HG03432 (cell line): ENCODE measurements at regions not wholly inside any gene's neighbourhood (a gene's known extent, or its start where the extent isn't known, plus 50 kb on each side); places are given as distances from the start of the nearest gene placed in this dataset.

Experiments used
- ATAC-seq: cut with Tn5 transposase; IDR thresholded peaks from one replicate; pipeline ENCODE4 v1.9.1; 2021; ENCODE audit warnings: mild to moderate bottlenecking, moderate library complexity; ENCODE audit not compliant: unreplicated experiment

DNA sequence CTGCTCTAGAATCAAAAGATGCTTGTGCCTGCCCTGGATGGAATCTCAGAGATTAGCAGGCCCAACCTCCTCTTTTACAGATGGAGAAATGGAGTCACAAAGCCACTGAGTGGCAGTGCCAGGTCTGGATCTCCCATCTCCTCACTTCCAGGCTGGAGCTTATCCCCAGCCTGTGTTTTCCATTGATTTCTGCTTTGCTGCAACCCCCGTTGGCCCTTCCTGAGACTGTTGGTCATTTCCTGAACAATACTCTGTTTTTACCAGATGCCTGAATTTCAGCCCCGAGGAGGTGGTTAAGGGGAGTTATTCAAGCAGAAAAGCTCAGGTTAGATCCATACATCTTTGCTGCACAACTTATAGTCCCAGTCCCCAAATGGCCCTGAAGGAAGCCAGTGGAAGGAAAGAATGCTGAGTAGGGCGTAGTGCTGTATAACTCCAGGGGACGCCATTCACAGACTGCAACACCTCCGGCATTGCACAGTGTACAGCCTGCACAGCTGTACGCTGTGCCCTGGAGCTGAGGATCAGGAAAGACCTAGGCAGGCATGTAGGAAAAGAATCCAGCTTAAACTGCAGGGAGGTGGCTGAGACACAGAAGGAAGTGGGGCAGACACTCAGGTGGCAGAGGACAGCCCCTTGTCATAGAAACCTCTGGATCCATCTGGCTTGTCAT, 77.5 kb downstream of the RPLP1 start:
- ATAC-seq = no peak

DNA sequence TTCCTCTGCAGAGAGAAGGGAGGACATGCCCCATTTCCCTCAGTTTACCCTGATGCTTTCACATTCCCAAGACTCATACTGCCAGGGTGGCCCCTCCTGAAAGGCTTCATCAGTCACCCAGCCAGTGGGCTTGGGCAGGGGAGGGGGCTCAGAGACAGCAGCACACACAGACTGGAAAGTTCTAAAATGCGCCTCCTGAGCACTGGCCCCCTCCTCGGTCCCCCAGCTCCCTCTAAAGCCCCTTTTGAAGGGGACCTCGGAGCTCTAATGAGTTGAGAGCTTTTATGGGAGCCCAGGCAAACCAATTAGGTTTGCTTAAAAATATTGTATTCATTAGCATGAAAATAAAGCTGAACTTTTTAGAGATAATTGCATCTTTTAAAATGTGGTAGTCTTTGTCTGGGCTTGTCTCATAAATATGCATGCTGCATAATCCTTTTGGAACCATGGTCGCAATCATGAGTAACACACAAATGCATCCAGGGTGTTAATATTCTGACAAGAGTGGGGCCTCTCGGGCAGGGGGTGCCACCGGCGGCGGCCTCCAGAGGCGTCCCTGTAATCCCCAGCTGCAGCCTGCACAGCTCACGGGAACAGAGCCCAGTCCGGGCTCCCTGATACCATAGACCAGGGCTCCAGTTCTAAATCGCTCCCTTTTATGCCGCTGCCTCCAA, 78.5 kb downstream of the RPLP1 start:
- ATAC-seq = no peak

DNA sequence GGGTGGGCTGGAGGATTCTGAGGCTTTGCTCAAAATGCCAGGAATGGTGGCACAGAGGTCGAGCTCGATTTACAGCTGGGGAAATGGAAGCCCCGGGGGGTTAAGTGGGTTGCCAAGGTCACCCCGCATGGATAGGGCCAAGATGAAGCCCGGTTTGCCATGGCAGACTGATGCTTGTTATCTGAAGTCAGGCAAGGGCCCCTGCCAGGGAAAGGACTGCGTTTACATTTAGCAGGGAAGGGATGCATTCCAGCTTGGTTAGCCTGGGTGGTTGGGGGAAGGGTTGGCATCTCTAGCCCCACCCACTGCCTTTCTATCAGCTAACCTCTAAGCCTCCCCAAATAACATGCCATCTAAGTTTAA, 79.0 kb downstream of the RPLP1 start:
- no peak for ATAC-seq

DNA sequence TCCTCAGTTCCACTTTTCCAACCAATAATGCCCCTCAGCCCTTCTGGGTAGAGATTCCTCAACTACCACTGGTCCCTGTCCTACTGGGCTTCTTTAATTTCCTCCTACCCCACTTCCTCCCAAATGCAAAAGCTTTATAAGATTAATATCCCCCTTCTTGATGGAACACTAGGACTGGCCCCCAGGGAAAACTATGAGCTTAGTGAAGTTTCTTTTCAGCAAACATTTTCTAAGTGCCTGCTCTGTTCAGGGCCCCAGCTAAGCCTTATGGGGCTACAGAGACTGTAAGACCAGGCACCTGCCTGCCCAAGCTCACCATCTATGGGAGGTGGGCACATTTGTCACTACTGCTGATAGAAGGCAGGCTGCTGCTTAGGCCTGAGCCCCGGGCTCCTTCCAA, 79.4 kb downstream of the RPLP1 start:
- no peak for ATAC-seq

DNA sequence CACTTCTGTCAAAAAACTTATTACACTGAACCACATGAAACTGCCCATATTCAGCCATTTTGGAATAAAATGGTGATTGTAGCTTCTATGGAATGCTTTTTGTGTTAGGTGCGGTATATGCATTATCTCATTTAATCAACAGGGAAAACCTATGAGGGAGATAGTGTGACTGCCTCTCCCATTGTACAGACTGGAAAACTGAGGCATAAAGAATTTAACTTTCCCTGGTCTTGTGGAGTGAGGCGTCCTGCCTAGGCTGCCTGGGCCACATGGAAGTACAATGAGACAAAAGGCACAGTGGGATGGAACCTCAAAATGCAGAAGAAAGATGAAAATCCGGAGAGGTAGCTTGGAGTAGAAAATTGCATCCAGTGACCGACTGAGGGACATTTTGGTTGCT, 80.2 kb downstream of the RPLP1 start:
- no peak for ATAC-seq

DNA sequence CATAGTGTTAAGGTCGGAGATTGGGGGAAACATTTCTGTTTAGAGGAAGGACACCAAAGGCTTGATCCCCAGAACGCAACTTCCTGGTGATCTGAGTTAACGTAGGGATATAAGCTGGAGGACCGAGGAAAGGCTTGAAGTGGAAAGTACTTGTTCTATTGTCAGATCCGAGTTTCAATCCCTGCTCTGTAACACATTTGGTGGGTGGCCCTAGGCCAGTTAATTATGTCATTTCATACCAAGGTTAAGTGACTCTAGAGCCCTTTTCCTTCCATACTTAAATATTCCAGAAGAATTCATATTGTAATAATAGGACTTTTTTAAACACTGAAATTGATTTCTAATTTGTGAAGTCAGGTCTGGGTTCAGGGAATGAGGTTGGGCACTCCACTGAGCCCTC, 80.9 kb downstream of the RPLP1 start:
- ATAC-seq = no peak

DNA sequence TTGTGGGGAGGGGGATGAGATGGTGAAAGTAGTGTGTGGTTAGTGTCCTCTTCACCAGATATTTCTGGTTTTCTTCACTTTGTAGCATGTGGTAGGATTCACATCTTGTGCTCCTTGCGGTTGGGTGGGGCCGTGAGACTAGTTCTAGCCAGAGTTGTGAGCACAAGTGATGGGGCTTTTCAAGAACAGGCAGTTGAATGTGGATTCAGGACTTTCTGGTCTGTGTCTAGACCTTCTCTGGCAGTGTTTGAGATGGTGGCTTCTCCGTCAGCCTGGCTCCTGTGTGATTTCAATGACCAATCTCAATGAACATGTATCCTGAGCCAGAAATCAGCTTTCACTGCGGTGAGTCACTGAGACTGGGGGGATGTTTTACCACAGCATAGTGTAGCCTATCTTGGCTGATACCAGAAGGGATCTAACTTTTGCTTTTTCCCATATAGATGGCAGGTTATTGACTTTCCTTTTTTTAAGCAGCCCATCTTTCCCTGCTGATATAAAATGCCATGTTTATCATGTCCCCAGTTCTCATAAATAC, 82.6 kb downstream of the RPLP1 start:
- no peak for ATAC-seq

DNA sequence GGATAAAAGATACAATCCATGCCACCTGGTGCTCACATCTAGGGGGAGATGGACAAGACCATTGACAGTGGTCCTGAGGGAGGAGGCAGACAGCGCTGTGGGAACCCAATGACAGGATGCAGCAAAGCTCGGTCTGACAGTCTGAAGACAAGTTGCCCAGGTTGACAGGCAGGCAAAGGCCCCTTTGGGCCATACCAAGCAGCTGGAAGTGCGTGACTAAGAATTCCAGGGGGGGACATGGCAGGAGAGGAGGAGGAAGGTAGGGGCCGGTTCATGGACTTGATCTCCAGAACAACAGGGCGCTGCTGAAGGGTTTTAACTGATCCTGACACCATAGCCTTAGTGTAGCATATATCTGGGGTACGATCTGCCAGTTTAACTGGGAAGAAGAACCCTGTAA, 83.4 kb downstream of the RPLP1 start:
- ATAC-seq = no peak

DNA sequence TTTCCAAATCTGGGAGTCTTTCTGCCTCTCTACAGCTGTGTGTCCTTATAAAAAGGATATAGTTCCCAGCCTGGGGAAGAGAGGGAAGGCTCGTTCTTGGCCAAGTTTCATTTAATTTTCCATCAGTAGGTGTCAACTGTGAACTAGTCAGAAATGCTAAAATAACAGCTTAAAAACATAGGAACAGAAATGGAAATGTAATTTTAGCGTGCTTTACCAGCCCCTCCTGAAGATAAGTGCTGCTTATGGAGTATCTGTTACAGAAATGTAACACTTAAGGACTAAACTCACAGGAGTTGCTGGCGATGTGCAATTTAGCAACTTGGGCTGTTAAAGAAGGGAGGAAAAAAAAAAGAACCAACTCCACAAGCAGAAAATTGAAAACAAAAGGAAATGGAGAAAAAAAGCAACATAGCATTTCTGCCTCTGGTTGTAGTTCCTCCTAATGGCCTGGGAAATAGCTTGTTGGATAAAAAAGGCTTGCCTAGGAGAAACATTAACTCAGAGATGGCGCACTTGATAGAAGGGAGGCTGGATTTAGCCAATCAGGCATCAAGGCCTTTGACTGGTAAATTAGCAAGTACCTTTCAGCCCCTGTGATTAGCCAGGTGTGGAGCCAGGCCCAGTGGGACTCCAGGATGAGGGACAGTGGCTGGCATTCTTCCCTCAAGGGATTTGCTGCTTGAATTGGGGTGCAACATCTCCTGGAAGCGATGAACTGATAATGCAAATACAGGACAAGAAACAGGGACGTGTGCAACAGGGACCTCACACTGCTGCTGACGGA, 84.3 kb downstream of the RPLP1 start:
- ATAC-seq = no peak

DNA sequence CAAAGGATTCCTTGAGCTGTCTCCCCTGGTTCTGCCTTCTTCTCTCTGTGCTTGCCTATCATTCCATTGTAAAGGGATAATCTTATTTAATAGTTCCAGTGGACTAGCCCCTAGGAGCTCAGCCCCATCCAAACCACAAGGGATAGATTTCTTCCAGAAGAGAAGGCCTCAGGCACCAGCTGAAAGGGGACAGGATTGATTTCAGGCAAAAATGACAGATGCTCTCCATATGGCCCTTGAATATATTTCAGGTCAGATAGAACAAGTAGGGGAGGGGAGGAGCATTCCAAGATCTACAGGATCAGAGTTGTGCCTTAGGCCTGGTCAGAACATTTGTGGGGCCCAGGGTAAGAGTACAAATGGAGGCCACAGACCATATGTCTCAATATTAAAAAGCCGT, 85.3 kb downstream of the RPLP1 start:
- ATAC-seq = no peak

DNA sequence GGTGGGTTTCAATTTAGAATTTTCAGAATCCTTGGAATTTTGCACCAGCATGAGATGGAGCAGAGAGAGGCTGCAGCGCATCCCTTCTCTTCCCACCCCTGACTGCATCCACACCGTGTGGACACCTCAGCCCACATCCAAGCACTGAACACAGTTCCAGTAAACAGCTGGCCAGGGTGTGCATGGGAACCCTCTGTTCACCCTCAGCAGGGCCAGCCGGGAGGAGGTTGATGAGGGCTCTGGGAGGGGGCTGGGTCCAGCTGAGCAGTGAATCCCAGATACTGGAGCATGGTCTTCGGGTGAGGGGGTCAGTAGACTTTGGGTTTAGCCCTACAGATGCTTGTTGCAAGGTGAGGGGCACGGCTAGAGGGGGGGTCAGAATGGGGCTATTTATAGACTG, 85.8 kb downstream of the RPLP1 start:
- ATAC-seq = no peak

DNA sequence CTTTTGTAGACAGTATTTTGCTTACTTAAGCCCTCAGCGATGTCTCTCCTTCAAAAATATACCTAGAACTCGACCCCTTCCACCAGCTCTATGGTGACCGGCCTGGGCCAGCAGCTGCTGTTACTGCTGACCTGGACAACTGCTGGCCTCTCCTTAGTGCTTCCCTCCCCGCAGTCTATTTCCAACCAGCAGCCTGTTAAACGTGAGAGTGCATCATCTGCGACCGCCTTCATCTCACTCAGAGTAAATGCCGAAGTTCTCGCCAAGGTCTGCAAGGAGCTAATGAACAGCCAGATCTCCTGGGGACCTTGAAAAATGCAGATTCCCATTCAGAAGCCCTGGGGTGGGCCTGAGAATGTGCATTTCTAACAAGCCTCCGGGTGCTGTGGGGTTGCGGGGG, 86.7 kb downstream of the RPLP1 start:
- ATAC-seq = no peak

DNA sequence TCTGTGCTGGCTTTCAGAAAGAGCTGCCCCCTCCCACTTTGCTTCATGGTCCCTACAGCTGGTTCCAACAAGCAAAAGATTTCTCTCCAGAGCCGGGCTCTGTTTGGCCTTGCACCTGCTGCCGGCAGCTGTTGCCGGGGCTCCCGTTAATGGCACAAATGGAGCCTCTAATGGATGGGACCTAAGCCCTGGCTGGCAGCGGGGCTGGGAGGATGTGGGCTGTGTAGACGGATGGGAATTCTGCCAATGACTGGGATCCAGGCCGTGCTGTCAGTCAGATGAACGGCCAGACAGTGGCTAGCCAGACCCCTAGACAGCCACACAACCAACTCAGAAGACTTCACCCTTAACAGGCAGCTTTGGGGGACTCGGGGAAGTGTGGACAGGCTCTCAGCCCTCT, 88.0 kb downstream of the RPLP1 start:
- no peak for ATAC-seq

DNA sequence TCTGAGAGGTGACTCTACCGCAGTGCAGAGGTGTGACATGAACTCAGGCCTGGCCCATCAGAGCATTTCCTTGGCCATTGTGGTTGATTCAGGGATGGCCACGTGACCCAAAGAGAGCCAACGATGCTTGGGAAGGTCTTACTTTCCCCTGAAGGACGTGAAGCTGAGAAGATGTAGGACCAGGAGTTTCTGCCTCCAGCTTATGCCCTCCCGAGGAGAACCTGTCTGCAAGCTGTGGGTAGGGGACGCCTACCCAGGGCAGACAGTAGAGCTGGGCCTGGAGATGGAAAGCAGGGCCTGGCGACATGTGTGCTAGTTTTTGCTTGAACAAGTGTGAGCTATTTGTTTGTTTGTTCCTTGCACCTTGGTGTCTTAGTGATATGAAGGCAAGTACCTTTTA, 89.4 kb downstream of the RPLP1 start:
- ATAC-seq = no peak

DNA sequence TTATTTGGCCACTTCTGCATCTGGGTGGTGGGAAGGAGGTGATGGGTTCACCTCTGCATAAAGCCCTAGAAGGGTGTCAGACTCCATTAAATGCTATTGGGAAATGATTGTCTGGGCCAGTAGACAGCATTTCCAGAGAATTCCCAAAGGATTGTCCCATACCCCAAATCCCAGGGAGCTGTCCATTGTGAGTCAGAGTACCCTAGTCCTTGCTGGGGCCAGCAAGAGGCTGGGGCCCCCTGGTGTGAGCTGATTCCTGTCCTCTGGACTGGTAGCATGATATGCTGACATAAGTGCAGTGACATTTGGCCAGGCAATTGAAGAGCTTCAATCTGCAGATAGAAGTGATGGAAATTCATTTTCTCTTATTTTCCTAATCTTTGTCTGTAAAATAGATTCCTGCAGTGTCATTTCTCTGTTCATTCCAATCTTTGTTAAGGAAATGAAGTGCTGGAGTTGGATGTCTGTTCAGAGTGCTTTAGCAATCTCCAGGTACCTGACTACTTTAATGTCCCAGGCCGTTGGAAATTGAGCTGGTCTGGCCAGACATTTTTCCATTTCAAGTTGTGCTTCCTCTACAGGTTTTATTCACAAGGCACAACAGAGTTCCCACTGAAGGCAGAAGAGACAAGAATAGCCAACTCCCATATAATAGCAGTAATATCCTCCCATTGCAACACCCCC, 91.2 kb downstream of the RPLP1 start:
- no peak for ATAC-seq

DNA sequence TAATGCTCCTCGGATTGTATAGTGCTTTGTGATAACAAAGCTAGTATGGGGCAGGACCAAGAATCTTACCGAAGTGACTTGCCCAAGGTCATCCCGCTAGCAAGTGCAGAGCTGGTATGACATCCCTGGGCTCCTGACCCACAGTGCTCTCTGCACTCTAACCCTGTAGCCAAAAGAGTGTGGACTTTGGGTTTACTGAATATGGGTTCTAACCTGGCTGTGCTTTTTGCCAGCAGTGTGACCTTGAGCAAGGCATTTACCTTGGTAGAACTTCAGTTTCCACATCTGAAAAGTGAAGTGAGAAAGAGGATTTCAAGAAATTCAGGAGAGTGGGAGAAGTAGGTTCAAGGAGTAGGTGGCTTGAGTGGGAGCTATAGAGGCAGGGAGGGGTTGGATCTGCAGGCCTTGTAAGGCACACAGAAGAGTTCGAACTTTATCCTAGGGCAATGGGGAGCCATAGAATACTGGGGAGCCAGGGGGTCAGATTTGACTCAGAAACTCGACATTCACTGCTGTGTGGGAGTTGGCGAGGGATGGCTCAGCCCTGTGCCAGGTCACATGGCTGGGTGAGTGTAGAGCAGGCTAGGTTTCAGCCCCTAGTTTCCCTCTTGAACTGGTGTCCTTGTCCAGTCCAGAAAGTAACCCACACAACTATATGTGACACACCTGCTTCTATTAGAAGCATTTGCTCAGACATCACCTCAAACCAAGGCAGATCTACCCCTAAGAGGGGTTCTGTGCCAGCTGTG, 91.9 kb downstream of the RPLP1 start:
- ATAC-seq = no peak

DNA sequence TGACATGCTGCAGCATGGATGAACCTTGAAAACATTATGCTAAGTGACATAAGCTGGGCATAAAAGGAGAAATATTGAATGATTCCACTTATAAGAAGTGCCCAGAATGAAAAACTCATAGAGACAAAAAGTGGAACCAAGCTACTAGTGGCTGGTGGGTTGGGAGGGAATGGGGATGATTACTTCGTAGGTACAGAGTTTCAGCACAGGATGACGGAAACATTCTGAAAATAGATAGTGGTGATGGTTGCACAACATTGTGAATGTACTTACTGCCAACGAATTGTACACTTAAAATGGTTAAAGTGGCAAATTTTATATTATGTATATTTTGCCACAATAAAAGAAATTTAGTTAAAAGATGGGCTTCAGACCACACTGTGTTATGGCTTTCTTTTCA, 93.6 kb downstream of the RPLP1 start:
- no peak for ATAC-seq

DNA sequence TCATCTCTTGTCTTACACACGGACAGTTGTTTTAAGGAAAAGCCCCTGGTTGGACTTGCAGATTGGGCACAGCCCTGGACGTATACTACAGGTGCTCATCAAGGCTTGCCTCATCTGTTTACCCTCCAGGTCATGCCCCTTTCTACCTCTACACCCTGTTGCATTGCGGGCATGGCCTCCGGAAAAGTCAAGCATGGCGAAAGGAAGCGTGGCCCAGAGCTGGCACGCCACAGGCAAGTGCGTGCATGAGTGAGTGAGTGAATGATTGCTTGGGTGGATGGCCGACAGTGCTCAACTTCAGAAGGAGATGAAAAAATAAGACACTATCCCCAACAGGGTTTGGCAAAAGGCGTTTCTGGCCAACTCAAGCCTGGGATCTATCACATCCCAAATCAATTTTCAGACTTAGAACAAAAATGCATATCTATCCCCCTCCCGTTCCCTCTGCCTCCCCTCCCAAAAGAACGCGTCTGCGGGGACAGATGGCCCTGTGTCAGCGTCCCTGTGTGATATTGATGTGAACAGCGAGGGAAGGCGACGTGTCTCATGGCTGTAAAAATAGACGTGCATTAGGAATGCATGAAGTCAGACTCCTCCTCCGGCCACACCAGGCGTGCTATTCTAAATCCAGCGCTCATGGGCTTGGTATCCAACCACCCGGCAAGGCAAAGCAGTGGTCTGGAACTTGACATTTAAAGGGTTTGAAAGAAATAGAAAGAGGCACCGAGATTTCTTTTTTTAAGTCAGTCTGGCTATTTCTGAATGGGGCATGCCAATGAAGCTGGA, 96.0 kb downstream of the RPLP1 start:
- ATAC-seq = no peak

DNA sequence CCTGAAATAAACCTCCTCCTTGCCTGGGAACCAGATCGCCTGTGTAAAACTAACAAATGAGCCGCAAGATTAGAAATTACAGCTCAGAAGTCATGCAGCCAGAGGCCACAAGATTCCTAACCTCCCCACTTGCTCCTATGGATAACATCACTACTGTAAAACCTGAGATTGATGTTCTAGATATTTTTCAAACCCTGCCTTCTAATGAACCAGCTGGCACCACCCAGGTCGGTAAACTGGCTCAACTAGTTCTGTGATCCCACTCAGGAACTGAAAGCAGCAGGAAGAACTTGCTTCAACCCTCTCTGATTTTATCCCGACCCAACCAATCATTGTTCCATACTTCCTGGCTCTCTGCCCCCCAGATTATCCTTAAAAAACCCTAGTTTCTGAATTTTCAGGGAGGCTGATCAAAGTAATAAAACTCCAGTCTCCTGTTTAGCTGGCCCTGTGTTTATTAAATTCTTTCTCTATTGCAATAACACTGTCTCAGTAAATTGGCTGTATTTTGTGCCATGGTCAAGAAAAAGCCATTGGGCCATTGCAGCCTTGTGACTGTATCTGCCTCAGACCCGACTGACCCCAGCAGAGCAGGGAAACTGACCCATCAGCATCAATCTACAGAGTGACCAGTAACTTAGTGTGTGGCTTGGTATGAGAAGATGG, 98.9 kb downstream of the RPLP1 start:
- no peak for ATAC-seq
